Superior temporal gyrus (tissue), 1 donor: ENCODE measurements at regions not wholly inside any gene's neighbourhood (a gene's known extent, or its start where the extent isn't known, plus 50 kb on each side); places are given as distances from the start of the nearest gene placed in this dataset.
A peak's percentile ranks its signal among the peaks of the same experiment; 100 is the strongest.
"Not testable (repeated sequence)": the region's sequence is repeated elsewhere in the genome, so short reads cannot be mapped to it uniquely, and the experiment has no call there.

ENCODE experiments used
- DNase-seq: peaks from one replicate; pipeline ENCODE4 v3.0.0-alpha.2; 2016; ENCODE audit errors: extremely low spot score

GRCh38 chr5:158602981-158603380 lies 496.7 kb downstream of the EBF1 start:
- no peak for DNase-seq

DNA sequence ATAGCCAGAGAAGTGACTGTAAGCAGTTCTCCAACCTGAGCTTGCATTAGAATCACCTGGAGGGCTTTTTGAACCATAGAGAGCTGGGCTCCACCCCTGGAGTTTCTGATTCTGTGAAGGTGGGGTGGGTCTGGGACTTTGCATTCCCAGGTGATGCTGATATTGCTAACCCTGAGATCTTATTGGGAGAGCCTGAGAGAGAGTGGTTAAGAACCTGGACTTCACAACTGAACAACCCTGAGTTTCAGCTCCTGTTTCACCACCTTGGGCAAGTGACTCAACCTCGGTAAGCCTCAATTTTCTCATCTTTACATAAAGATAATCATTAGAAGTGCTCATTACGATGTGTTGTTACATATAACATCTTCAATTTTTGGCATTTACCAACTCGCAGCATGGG lies 498.6 kb downstream of the EBF1 start:
- no peak for DNase-seq

GRCh38 chr5:158600679-158601078 lies 499.0 kb downstream of the EBF1 start:
- no peak for DNase-seq

DNA sequence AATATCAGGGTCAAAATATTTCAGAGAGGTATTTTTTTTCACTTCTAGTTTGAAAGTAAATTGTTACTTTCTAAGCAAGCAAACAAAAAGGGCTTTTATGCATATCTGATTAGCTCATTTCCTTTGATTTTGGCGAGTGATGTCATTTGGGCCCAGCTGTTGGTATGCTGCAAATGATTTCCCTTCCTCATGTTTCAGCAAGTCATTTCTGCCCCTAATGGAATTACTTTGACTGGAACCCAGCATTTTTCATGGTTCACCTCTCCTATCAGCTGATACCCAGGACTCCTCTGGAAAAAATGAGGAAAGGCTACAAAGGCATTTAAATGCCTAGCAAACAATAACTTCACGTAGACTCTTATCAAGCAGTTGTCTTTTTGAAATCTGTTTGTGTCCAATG lies 500.6 kb downstream of the EBF1 start:
- DNase-seq = peak; percentile 24

GRCh38 chr5:158594595-158595242 lies 505.0 kb downstream of the EBF1 start:
- DNase-seq = no peak

- DNase-seq = no peak
Observed at GRCh38 chr5:158593925-158594324, 505.8 kb downstream of the EBF1 start.

DNA sequence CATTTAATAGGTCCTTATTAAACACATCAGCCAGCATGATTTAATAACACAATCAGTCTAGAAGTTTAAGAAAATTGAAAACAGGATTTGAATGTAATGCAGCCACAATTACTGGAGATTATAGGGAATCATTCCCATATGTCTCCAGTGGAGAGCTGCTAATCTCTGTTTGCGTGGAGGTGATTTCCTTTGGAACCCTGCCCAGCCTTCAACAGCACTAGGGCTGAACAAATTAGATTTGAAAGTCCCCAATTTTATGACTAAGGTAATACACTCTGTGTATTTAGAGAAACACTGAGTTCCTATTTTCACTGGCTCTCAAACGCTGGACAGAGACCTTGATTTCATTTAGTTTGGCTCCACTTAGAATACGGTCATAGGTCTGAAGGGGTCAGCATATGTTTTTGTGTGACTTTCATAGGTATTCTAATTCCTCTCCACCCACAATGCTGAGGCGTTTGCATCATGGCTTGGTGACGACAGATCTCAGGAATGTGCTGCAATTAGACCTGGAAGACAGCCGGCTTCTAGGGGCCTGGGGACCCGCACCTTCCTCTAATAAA lies 508.3 kb downstream of the EBF1 start:
- DNase-seq = no peak

DNA sequence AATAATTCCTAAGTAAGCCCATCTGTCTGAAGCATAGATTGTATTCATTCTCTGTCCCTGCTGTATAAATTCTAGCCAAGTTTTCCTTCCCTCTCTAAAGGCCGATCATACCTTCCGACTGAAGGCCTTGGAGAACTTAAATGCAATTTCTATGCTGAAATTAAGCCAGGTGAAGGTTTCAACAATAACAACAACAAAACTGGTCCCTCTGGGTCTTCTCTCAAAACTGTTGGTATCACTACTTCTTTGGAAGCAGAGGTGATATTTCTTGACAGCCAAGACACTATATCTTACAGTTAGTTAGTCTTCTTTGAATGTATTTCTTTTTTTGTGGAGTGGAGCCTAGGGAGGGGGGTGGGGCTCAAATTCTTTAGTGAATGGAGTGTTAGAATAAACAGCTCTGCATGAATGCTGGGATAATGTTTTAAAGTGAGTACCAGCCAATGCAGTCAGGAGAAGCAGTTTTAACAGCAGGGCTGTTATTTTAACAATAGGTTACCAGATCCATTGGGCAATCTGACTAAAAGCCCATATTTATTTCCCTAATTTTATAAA lies 508.9 kb downstream of the EBF1 start:
- DNase-seq = no peak

- no peak for DNase-seq
Observed at GRCh38 chr5:158589939-158590338, 509.8 kb downstream of the EBF1 start.

GRCh38 chr5:158588617-158589016 lies 511.1 kb downstream of the EBF1 start:
- no peak for DNase-seq

DNA sequence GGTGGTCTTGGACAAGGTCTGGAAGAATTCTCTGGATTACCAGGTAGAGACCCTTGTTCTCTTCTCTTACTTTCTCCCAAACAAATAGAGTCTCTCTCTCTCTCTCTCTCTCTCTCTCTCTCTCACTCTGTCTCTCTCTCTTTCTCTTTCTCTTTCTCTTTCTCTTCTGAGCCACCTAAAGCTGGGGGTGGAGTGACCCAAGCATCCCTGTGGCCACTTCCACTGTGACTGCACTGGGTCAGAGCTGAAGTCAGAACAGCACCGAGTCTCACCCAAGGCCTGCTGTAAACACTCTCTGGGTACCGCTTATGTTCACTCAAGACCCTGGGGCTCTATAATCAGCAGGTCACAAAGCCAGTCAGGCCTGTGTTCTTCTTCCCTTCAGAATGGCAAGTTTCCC lies 513.7 kb downstream of the EBF1 start:
- no peak for DNase-seq

GRCh38 chr5:158582669-158583068 lies 517.0 kb downstream of the EBF1 start:
- not testable (repeated sequence) for DNase-seq

GRCh38 chr5:158573829-158574228 lies 525.9 kb downstream of the EBF1 start:
- DNase-seq = no peak

GRCh38 chr5:158570502-158570901 lies 529.2 kb downstream of the EBF1 start:
- no peak for DNase-seq

GRCh38 chr5:158569534-158569933 lies 530.2 kb downstream of the EBF1 start:
- DNase-seq = no peak

GRCh38 chr5:158565017-158565789 lies 534.5 kb downstream of the EBF1 start:
- DNase-seq = no peak

GRCh38 chr5:158563760-158564390 lies 535.8 kb downstream of the EBF1 start:
- no peak for DNase-seq

- DNase-seq = no peak
Observed at GRCh38 chr5:158561562-158562190, 538.0 kb downstream of the EBF1 start.

DNA sequence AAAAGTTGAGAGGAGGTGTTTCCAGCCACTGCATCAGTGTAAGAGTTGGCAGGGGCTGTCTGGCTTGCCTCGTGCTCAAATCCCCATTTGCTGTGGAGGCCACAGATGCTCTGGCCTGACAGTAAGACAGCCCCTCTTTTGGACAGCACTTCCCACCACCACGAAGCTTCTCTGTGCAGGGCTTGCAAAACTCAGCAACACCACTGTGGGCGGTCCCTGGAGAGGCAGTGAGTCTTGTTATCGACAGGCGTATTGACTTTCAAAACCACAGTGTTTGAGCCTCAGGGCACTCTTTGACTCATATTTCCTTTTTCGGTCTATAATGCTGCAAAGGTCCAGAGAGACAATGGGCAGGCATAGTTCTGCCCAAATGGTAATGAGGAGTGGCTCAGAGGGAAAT lies 539.5 kb downstream of the EBF1 start:
- DNase-seq = no peak

DNA sequence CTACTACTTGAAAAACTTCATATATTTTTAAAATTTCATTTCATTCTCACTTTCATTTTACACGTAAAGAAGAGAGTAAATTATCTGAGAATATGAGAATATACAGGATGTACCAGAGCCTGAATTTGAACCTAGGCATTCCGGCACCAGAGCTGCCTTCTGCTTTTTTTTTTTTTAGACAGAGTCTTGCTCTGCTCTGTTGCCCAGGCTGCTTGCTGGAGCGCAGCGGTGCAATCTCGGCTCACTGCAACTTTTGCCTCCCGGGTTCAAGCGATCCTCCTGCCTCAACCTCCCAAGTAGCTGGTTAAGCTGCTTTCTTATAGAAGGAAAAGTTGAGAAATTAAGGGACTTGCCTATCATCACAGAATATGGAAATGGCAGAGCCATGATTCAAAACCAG lies 540.1 kb downstream of the EBF1 start:
- DNase-seq = no peak

- DNase-seq = no peak
Observed at GRCh38 chr5:158559066-158559465, 540.6 kb downstream of the EBF1 start.

- no peak for DNase-seq
Observed at GRCh38 chr5:158553962-158554336, 545.8 kb downstream of the EBF1 start.
